ENCODE measurements at regions not wholly inside any gene's neighbourhood (a gene's known extent, or its start where the extent isn't known, plus 50 kb on each side); places are given as distances from the start of the nearest gene placed in this dataset.

- TF ChIP-seq POLR2AphosphoS5 (IDR thresholded peaks at IDR 0.05; ENCODE audit: low read depth, low read length): no peak
- no peak for TF ChIP-seq CTCF (IDR thresholded peaks at IDR 0.05)
- TF ChIP-seq JUND (IDR thresholded peaks at IDR 0.05): no peak
Measured at GRCh38 chr4:4662230-4662629, 120.4 kb upstream of the STX18 start.

Data from SK-N-SH (cell line).